WTC11 (cell line): ENCODE measurements at regions not wholly inside any gene's neighbourhood (a gene's known extent, or its start where the extent isn't known, plus 50 kb on each side); places are given as distances from the start of the nearest gene placed in this dataset.

ENCODE experiments used
- ATAC-seq: fragments of 200-7000 bp; cut with Tn5 transposase; 2 replicates; pipeline ENCODE4 v1.10.0; 2021; ENCODE audit warnings: mild to moderate bottlenecking, moderate library complexity
- CTCF ChIA-PET: fragments of 300-600 bp; sonication (Branson Sonifier 250); formaldehyde crosslinking; loops from one replicate; lab custom pipeline; 2021; ENCODE audit warnings: antibody characterized with exemption; lab: Charles Lee
- POLR2A ChIA-PET: fragments of 350-600 bp; sonication (Branson Sonifier 250); formaldehyde crosslinking; loops from one replicate; lab custom pipeline; 2021; ENCODE audit warnings: antibody characterized with exemption; lab: Charles Lee
- DNase-seq: peaks from one replicate; pipeline ENCODE4 v3.0.0; 2021; ENCODE audit warnings: low spot score
- H3K27ac Mint-ChIP-seq: 2 replicates; pipeline ENCODE4 v1.8.0; 2021; ENCODE audit warnings: mixed read lengths
- H3K27me3 Mint-ChIP-seq: 2 replicates; pipeline ENCODE4 v1.8.0; 2021; ENCODE audit warnings: low read depth, mild to moderate bottlenecking, moderate library complexity, mixed read lengths
- H3K36me3 Mint-ChIP-seq: 2 replicates; pipeline ENCODE4 v1.8.0; 2021; ENCODE audit warnings: mixed read lengths
- H3K4me1 Mint-ChIP-seq: 2 replicates; pipeline ENCODE4 v1.8.0; 2022; ENCODE audit warnings: mixed read lengths
- H3K4me3 Mint-ChIP-seq: 2 replicates; pipeline ENCODE4 v1.8.0; 2021; ENCODE audit warnings: mild to moderate bottlenecking, moderate library complexity, mixed read lengths
- H3K9me3 Mint-ChIP-seq: 2 replicates; pipeline ENCODE4 v1.8.0; 2021; ENCODE audit warnings: mixed read lengths
- ARID4B ChIP-seq: sonication (generic); formaldehyde crosslinking; IDR thresholded peaks from 2 replicates; pipeline ENCODE4 v1.8.0; 2023; ENCODE audit warnings: missing genetic modification reagents, mild to moderate bottlenecking, borderline replicate concordance
- CBFB ChIP-seq: sonication (generic); formaldehyde crosslinking; IDR thresholded peaks from 2 replicates; pipeline ENCODE4 v1.8.1; 2022; ENCODE audit warnings: mild to moderate bottlenecking, low read depth, missing genetic modification reagents
- CREB1 ChIP-seq: sonication (generic); formaldehyde crosslinking; IDR thresholded peaks from 2 replicates; pipeline ENCODE4 v1.8.0; 2023; ENCODE audit warnings: mild to moderate bottlenecking, missing genetic modification reagents
- E2F5 ChIP-seq: sonication (generic); formaldehyde crosslinking; IDR thresholded peaks from 2 replicates; pipeline ENCODE4 v1.8.1; 2022; ENCODE audit warnings: mild to moderate bottlenecking, moderate library complexity, missing genetic modification reagents
- ERG ChIP-seq: fragments of 250-450 bp; sonication (Bioruptor Pico); IDR thresholded peaks from 2 replicates; pipeline ENCODE4 v1.8.0; 2021; ENCODE audit warnings: mild to moderate bottlenecking
- ESRRA ChIP-seq: sonication (generic); formaldehyde crosslinking; IDR thresholded peaks from 2 replicates; pipeline ENCODE4 v1.8.1; 2022; ENCODE audit warnings: mild to moderate bottlenecking, missing genetic modification reagents, borderline replicate concordance
- FOXK1 ChIP-seq: sonication (generic); formaldehyde crosslinking; IDR thresholded peaks from 2 replicates; pipeline ENCODE4 v1.8.0; 2022; ENCODE audit warnings: mild to moderate bottlenecking, moderate library complexity, missing genetic modification reagents
- GRHL2 ChIP-seq: fragments of 250-450 bp; sonication (Bioruptor Pico); IDR thresholded peaks from 2 replicates; pipeline ENCODE4 v1.8.0; 2022; ENCODE audit warnings: mild to moderate bottlenecking, moderate library complexity; ENCODE audit not compliant: insufficient replicate concordance, severe bottlenecking
- IRF2 ChIP-seq: sonication (generic); formaldehyde crosslinking; IDR thresholded peaks from 2 replicates; pipeline ENCODE4 v1.8.0; 2022; ENCODE audit warnings: low read depth, missing genetic modification reagents, borderline replicate concordance
- OVOL2 ChIP-seq: fragments of 250-450 bp; sonication (Bioruptor Pico); IDR thresholded peaks from 2 replicates; pipeline ENCODE4 v1.9.0; 2021; ENCODE audit warnings: mild to moderate bottlenecking, borderline replicate concordance
- SP1 ChIP-seq: sonication (generic); formaldehyde crosslinking; conservative IDR thresholded peaks from 2 replicates; pipeline ENCODE4 v1.8.1; 2022; ENCODE audit warnings: missing genetic modification reagents
- STAT6 ChIP-seq: sonication (generic); formaldehyde crosslinking; conservative IDR thresholded peaks from 2 replicates; pipeline ENCODE4 v1.8.1; 2023; ENCODE audit warnings: mild to moderate bottlenecking, low read depth, missing genetic modification reagents, moderate library complexity
- TCF7 ChIP-seq: sonication (generic); formaldehyde crosslinking; IDR thresholded peaks from 2 replicates; pipeline ENCODE4 v1.8.0; 2022; ENCODE audit warnings: mild to moderate bottlenecking, low read depth, missing genetic modification reagents, moderate library complexity
- ZNF219 ChIP-seq: sonication (generic); formaldehyde crosslinking; IDR thresholded peaks from 2 replicates; pipeline ENCODE4 v1.8.0; 2023; ENCODE audit warnings: missing genetic modification reagents, mild to moderate bottlenecking, borderline replicate concordance
- ZNF232 ChIP-seq: sonication (generic); formaldehyde crosslinking; IDR thresholded peaks from 2 replicates; pipeline ENCODE4 v1.8.0; 2022; ENCODE audit warnings: mild to moderate bottlenecking, missing genetic modification reagents
- ZNF317 ChIP-seq: sonication (generic); formaldehyde crosslinking; IDR thresholded peaks from 2 replicates; pipeline ENCODE4 v1.8.1; 2023; ENCODE audit warnings: low read depth, mild to moderate bottlenecking, moderate library complexity, missing genetic modification reagents, borderline replicate concordance
- ZNF512 ChIP-seq: sonication (generic); formaldehyde crosslinking; IDR thresholded peaks from 2 replicates; pipeline ENCODE4 v1.8.1; 2022; ENCODE audit warnings: missing genetic modification reagents, borderline replicate concordance
- ZNF532 ChIP-seq: fragments of 250-450 bp; sonication (Bioruptor Pico); IDR thresholded peaks from 2 replicates; pipeline ENCODE4 v1.9.0; 2021; ENCODE audit warnings: mild to moderate bottlenecking, borderline replicate concordance

GRCh38 chr9:85444243-85444642 lies 297.5 kb downstream of the AGTPBP1 start:
- H3K9me3 Mint-ChIP-seq, result peaks cover 37% of the 10 kb centered on the region
- TF ChIP-seq GRHL2 (CRISPR knock-in tag) (no peak), FOXK1 (CRISPR knock-in tag) (no peak), ZNF232 (CRISPR knock-in tag) (no peak), OVOL2 (CRISPR knock-in tag) (no peak), SP1 (CRISPR knock-in tag) (no peak), ERG (CRISPR knock-in tag) (no peak), ZNF317 (no peak), STAT6 (CRISPR knock-in tag) (no peak), E2F5 (CRISPR knock-in tag) (no peak), CBFB (no peak), CREB1 (CRISPR knock-in tag) (no peak), TCF7 (CRISPR knock-in tag) (no peak), IRF2 (CRISPR knock-in tag) (no peak), ESRRA (CRISPR knock-in tag) (no peak), ZNF512 (CRISPR knock-in tag) (no peak), ARID4B (CRISPR knock-in tag) (no peak), ZNF532 (CRISPR knock-in tag) (no peak), ZNF219 (no peak)
- H3K4me1 Mint-ChIP-seq, result no peaks in the 10 kb centered on the region
- no peak overlapping the region for H3K27ac Mint-ChIP-seq
- ATAC-seq (no peak), DNase-seq (no peak)
- POLR2A ChIA-PET, result no interaction called here
- H3K4me3 Mint-ChIP-seq, result no peak overlapping the region
- CTCF ChIA-PET, result interaction anchor here (1.2 kb wide), 1 partner anchor 19 kb away, joined by 4 read pairs; no protein-coding TSS in a partner anchor
- peaks cover 3% of the 10 kb centered on the region; the same call in 1 of the 2 replicates for H3K27me3 Mint-ChIP-seq
- peaks cover 33% of the 10 kb centered on the region for H3K36me3 Mint-ChIP-seq
